Left lung (tissue), 4 donors: ENCODE measurements at regions not wholly inside any gene's neighbourhood (a gene's known extent, or its start where the extent isn't known, plus 50 kb on each side); places are given as distances from the start of the nearest gene placed in this dataset.

Experiments
- ATAC-seq: fragments of 200-7000 bp; cut with Tn5 transposase; one replicate; pipeline ENCODE4 v1.9.1; 2020; ENCODE audit warnings: moderate library complexity
- DNase-seq, 4 donors: peaks; one replicate each; pipeline ENCODE4 v3.0.0-alpha.2; 2013 to 2020
- H3K27ac ChIP-seq, 2 donors: fragments of 200-600 bp; sonication (generic) in 1 of 2; one replicate each; pipeline versions ENCODE4 v1.5.0 to v1.8.0; 2020 to 2021
- H3K27me3 ChIP-seq, 2 donors: fragments of 200-600 bp; sonication (generic) in 1 of 2; one replicate each; pipeline versions ENCODE4 v1.5.0 to v1.8.0; 2020 to 2021
- H3K36me3 ChIP-seq, 2 donors: fragments of 200-600 bp; sonication (generic) in 1 of 2; one replicate each; pipeline versions ENCODE4 v1.5.0 to v1.8.0; 2020 to 2021
- H3K4me1 ChIP-seq, 2 donors: fragments of 200-600 bp; one replicate each; pipeline ENCODE4 v1.8.0; 2021
- H3K4me3 ChIP-seq, 2 donors: fragments of 200-600 bp; sonication (generic) in 1 of 2; one replicate each; pipeline versions ENCODE4 v1.5.0 to v1.8.0; 2020 to 2021; ENCODE audit warnings: mild to moderate bottlenecking in 1 of 2
- H3K9me3 ChIP-seq, 2 donors: fragments of 200-600 bp; sonication (generic) in 1 of 2; one replicate each; pipeline versions ENCODE4 v1.5.0 to v1.8.0; 2020 to 2021
- CTCF ChIP-seq, 2 donors: fragments of 200-600 bp; sonication (generic) in 1 of 2; IDR thresholded peaks; one replicate each; pipeline versions ENCODE4 v1.5.0 to v1.8.0; 2021; ENCODE audit warnings: antibody characterized with exemption in 2 of 2
- intact Hi-C, 2 donors: fragments of 100-400 bp; cut with DNase I; formaldehyde crosslinking; loops; one replicate each; pipeline versions ENCODE4 v1.11.2 to v1.14.2; 2022
- donor health status: DM: no; HTN: yes; CAD: no.
- donor health status: DM: no; HTN: no; CAD: no.

GRCh38 chr5:4383518-4384198 is 756.5 kb upstream of the ADAMTS16 start:
- no peaks in the 10 kb centered on the region for H3K9me3 ChIP-seq
- DNase-seq, result no peak
- H3K4me1 ChIP-seq, result no peaks in the 10 kb centered on the region
- intact Hi-C loops, result no loop called here
- ATAC-seq, result no peak
- no peaks in the 10 kb centered on the region for H3K27me3 ChIP-seq
- H3K27ac ChIP-seq, result no peak overlapping the region
- H3K36me3 ChIP-seq, result no peaks in the 10 kb centered on the region
- TF ChIP-seq CTCF (IDR thresholded peaks at IDR 0.05), result no peak
- no peak overlapping the region for H3K4me3 ChIP-seq

- Histone ChIP-seq H3K4me3 (no peak overlapping the region), H3K27ac (no peak overlapping the region), H3K36me3 (no peaks in the 10 kb centered on the region), H3K4me1 (no peaks in the 10 kb centered on the region), H3K27me3 (no peaks in the 10 kb centered on the region), H3K9me3 (no peaks in the 10 kb centered on the region)
- ATAC-seq (no peak), DNase-seq (no peak)
- intact Hi-C loops, result no loop called here
- TF ChIP-seq CTCF (IDR thresholded peaks at IDR 0.05), result no peak
These were observed 755.5 kb upstream of the ADAMTS16 start for GRCh38 chr5:4384649-4385048.

- DNase-seq, result no peak
- no peaks in the 10 kb centered on the region for H3K4me1 ChIP-seq
- H3K36me3 ChIP-seq, result no peaks in the 10 kb centered on the region
- H3K4me3 ChIP-seq, result no peak overlapping the region
- intact Hi-C loops, result no loop called here
- no peaks in the 10 kb centered on the region for H3K27me3 ChIP-seq
- no peak for ATAC-seq
- no peaks in the 10 kb centered on the region for H3K9me3 ChIP-seq
- H3K27ac ChIP-seq, result no peak overlapping the region
- no peak for TF ChIP-seq CTCF (IDR thresholded peaks at IDR 0.05)
These were observed 754.0 kb upstream of the ADAMTS16 start for GRCh38 chr5:4386152-4386551.

GRCh38 chr5:4387290-4387689 is 752.8 kb upstream of the ADAMTS16 start:
- no peak overlapping the region for H3K27ac ChIP-seq
- no peak overlapping the region for H3K4me3 ChIP-seq
- DNase-seq (no peak), ATAC-seq (peak; percentile 34)
- intact Hi-C loops, result no loop called here
- no peaks in the 10 kb centered on the region for H3K36me3 ChIP-seq
- no peak for TF ChIP-seq CTCF (IDR thresholded peaks at IDR 0.05)
- no peaks in the 10 kb centered on the region for H3K9me3 ChIP-seq
- no peaks in the 10 kb centered on the region for H3K4me1 ChIP-seq
- no peaks in the 10 kb centered on the region for H3K27me3 ChIP-seq

- ATAC-seq, result no peak
- no peaks in the 10 kb centered on the region for H3K4me1 ChIP-seq
- H3K9me3 ChIP-seq, result peaks cover 0 to 15% of the 10 kb centered on the region in 2 donors
- intact Hi-C loops, result no loop called here
- H3K36me3 ChIP-seq, result no peaks in the 10 kb centered on the region
- no peaks in the 10 kb centered on the region for H3K27me3 ChIP-seq
- no peak for DNase-seq
- TF ChIP-seq CTCF (IDR thresholded peaks at IDR 0.05), result no peak
- H3K4me3 ChIP-seq, result no peak overlapping the region
- no peak overlapping the region for H3K27ac ChIP-seq
These were observed 744.4 kb upstream of the ADAMTS16 start for GRCh38 chr5:4395752-4396151.
